GM12878 (cell line): ENCODE measurements at regions not wholly inside any gene's neighbourhood (a gene's known extent, or its start where the extent isn't known, plus 50 kb on each side); places are given as distances from the start of the nearest gene placed in this dataset.
A peak's percentile ranks its signal among the peaks of the same experiment; 100 is the strongest.

Experiments
- ATAC-seq: fragments of 200-7000 bp; cut with Tn5 transposase; 3 replicates; pipeline ENCODE4 v1.9.1; 2020; ENCODE audit warnings: mild to moderate bottlenecking, moderate library complexity
- BruUV-seq: library from RNA; stranded (reverse); fragments of 400-500 nt; replicated peaks from 2 replicates; lab custom pipeline; 2021; lab: Mats Ljungman, UMichigan
- CTCF ChIA-PET: fragments of 300-600 bp; sonication (Branson Sonifier 250); formaldehyde crosslinking; extraction: SDS; loops from one replicate; lab custom pipeline; 2021; ENCODE audit warnings: inconsistent platforms; lab: Yijun Ruan, JAX
- POLR2A ChIA-PET: fragments of 350-600 bp; formaldehyde crosslinking; extraction: SDS; loops from one replicate; lab custom pipeline; 2021; ENCODE audit warnings: inconsistent platforms; lab: Charles Lee
- RAD21 ChIA-PET: fragments of 300-600 bp; sonication (Branson Sonifier 250); formaldehyde crosslinking; loops from one replicate; lab custom pipeline; 2023; ENCODE audit warnings: antibody characterized with exemption; ENCODE audit not compliant: unreplicated experiment; lab: Charles Lee
- SMC1A ChIA-PET: fragments of 300-600 bp; sonication (Branson Sonifier 250); formaldehyde crosslinking; loops from one replicate; lab custom pipeline; 2023; ENCODE audit not compliant: unreplicated experiment, uncharacterized antibody; lab: Charles Lee
- DNase-seq: peaks from one replicate; pipeline ENCODE4 v3.0.0-alpha.2; 2011; ENCODE audit warnings: low read depth, low spot score
- FAIRE-seq: peaks from 3 replicates; lab custom pipeline; 2011; peaks lifted over from hg19 to GRCh38; lab: Jason Lieb, UNC
- H2AFZ ChIP-seq: 2 replicates; pipeline ENCODE4 v1.6.0; 2011; ENCODE audit warnings: low read depth, low read length, control low read depth; ENCODE audit not compliant: control insufficient read depth
- H3K27ac ChIP-seq: 2 replicates; pipeline ENCODE4 v1.5.1; 2011; ENCODE audit warnings: control low read depth; ENCODE audit not compliant: control insufficient read depth, insufficient read depth
- H3K27me3 ChIP-seq, 2 experiments: replicated peaks in 1 of 2; 2 replicates each; pipeline versions ENCODE4 v1.6.0 to v1.6.1; 2011; ENCODE audit warnings: low read length in 1 of 2; ENCODE audit not compliant: control insufficient read depth in 2 of 2, insufficient read depth in 2 of 2
- H3K36me3 ChIP-seq, 2 experiments: 2 replicates each; pipeline ENCODE4 v1.5.1; 2011; ENCODE audit warnings: low read length in 1 of 2; ENCODE audit not compliant: control insufficient read depth in 2 of 2, insufficient read depth in 2 of 2
- H3K4me1 ChIP-seq: 2 replicates; pipeline ENCODE4 v1.6.1; 2011; ENCODE audit warnings: mild to moderate bottlenecking, low read length, moderate library complexity, mixed read lengths; ENCODE audit not compliant: control insufficient read depth, insufficient read depth
- H3K4me2 ChIP-seq: 2 replicates; pipeline ENCODE4 v1.6.0; 2011; ENCODE audit warnings: control low read depth; ENCODE audit not compliant: control insufficient read depth, insufficient read depth
- H3K4me3 ChIP-seq: fragments of 200-600 bp; sonication (generic); 2 replicates; pipeline ENCODE4 v1.5.1; 2016
- H3K79me2 ChIP-seq: 2 replicates; pipeline ENCODE4 v1.6.0; 2011; ENCODE audit warnings: low read length; ENCODE audit not compliant: control insufficient read depth, insufficient read depth
- H3K9ac ChIP-seq: 2 replicates; pipeline ENCODE4 v1.8.0; 2011; ENCODE audit warnings: low read length, control low read depth, mixed read lengths; ENCODE audit not compliant: control insufficient read depth, insufficient read depth
- H3K9me3 ChIP-seq: replicated peaks from 3 replicates; pipeline ENCODE4 v1.5.1; 2011; ENCODE audit warnings: mild to moderate bottlenecking, low read length; ENCODE audit not compliant: control insufficient read depth, insufficient read depth
- H4K20me1 ChIP-seq: 2 replicates; pipeline ENCODE4 v1.6.0; 2011; ENCODE audit not compliant: control insufficient read depth, insufficient read depth
- CREB1 ChIP-seq: IDR thresholded peaks from 2 replicates; pipeline ENCODE4 v1.6.1; 2012; ENCODE audit warnings: low read depth, mild to moderate bottlenecking, inconsistent platforms
- CTCF ChIP-seq, 3 experiments: IDR thresholded peaks in 2 of 3; conservative IDR thresholded peaks in 1 of 3; 2 replicates each; pipeline ENCODE4 v1.5.1; 2011; ENCODE audit warnings: low read depth in 3 of 3, low read length in 3 of 3, mild to moderate bottlenecking in 3 of 3, control low read depth in 2 of 3, moderate library complexity in 2 of 3, inconsistent platforms in 1 of 3, mixed read lengths in 1 of 3; ENCODE audit not compliant: control insufficient read depth in 2 of 3, insufficient read depth in 1 of 3; ENCODE audit errors: extremely low read depth in 1 of 3
- EP300 ChIP-seq, 2 experiments: fragments of 150-350 bp in 1 of 2; IDR thresholded peaks; 2 replicates each; pipeline ENCODE4 v1.6.1; 2011 to 2012; ENCODE audit warnings: low read depth in 2 of 2, low read length in 2 of 2, borderline replicate concordance in 1 of 2, improper control_type of control experiment in 1 of 2, inconsistent platforms in 1 of 2; ENCODE audit not compliant: control insufficient read depth in 1 of 2
- ETV6 ChIP-seq, 2 experiments: fragments of 450-650 bp in 1 of 2; IDR thresholded peaks in 1 of 2; conservative IDR thresholded peaks in 1 of 2; 2 replicates each; pipeline ENCODE4 v1.6.1; 2014; ENCODE audit warnings: antibody characterized with exemption in 1 of 2, borderline replicate concordance in 1 of 2, low read depth in 1 of 2, mild to moderate bottlenecking in 1 of 2, moderate library complexity in 1 of 2
- HSF1 ChIP-seq: fragments of 150-350 bp; IDR thresholded peaks from 2 replicates; pipeline ENCODE4 v1.6.1; 2014; ENCODE audit warnings: mild to moderate bottlenecking, low read depth, low read length
- NR2C1 ChIP-seq: fragments of 450-650 bp; IDR thresholded peaks from 2 replicates; pipeline ENCODE4 v1.6.1; 2017; ENCODE audit warnings: antibody characterized with exemption, mild to moderate bottlenecking, moderate library complexity
- RBBP5 ChIP-seq: fragments of 200-600 bp; sonication (generic); conservative IDR thresholded peaks from 2 replicates; pipeline ENCODE4 v1.6.1; 2016
- SREBF2 ChIP-seq: IDR thresholded peaks from 2 replicates; pipeline ENCODE4 v1.6.1; 2012; ENCODE audit warnings: mild to moderate bottlenecking, low read length
- USF1 ChIP-seq: IDR thresholded peaks from 2 replicates; pipeline ENCODE4 v1.6.1; 2011; ENCODE audit warnings: borderline replicate concordance, low read depth, mild to moderate bottlenecking, moderate library complexity, mixed read lengths, low read length; ENCODE audit not compliant: insufficient read depth; ENCODE audit errors: extremely low read length
- ZNF24 ChIP-seq: fragments of 450-650 bp; IDR thresholded peaks from 2 replicates; pipeline ENCODE4 v1.6.1; 2017; ENCODE audit warnings: antibody characterized with exemption, mild to moderate bottlenecking
- ZNF622 ChIP-seq: fragments of 450-650 bp; IDR thresholded peaks from 2 replicates; pipeline ENCODE4 v1.6.1; 2017; ENCODE audit warnings: mild to moderate bottlenecking, inconsistent platforms
- WGBS: methylation state at CpG from one replicate; pipeline ENCODE4 v1.1.6; 2016; ENCODE audit warnings: low lambda C conversion rate; ENCODE audit not compliant: insufficient replicate concordance, insufficient coverage; ENCODE audit errors: missing lambda C conversion rate; 5-methylcytosine and 5-hydroxymethylcytosine counted together
- in situ Hi-C: fragments of 300-500 bp; cut with MboI; formaldehyde crosslinking; loops from 9 replicates; pipeline ENCODE4 v1.14.3; 2018; ENCODE audit warnings: mixed read lengths
- intact Hi-C: fragments of 100-400 bp; cut with micrococcal nuclease; formaldehyde crosslinking; loops from one replicate; pipeline ENCODE4 v1.14.2; 2022; ENCODE audit not compliant: unreplicated experiment

- no peak overlapping the region for H2AFZ ChIP-seq
- ChIA-PET SMC1A (no interaction called here), POLR2A (no interaction called here), RAD21 (no interaction called here), CTCF (no interaction called here)
- H3K36me3 ChIP-seq = no peaks in the 10 kb centered on the region
- no peak for FAIRE-seq
- H3K27ac ChIP-seq = no peak overlapping the region
- 4% methylated on average over 12 of the region's 12 CpGs for WGBS
- in situ Hi-C loops (no loop called here), intact Hi-C loops (no loop called here)
- BruUV-seq = no TSS peak
- H3K4me3 ChIP-seq = peak overlapping the region; percentile 23
- H3K79me2 ChIP-seq = no peaks in the 10 kb centered on the region
- ATAC-seq = peak; percentile 56
- DNase-seq = no peak
- H3K4me2 ChIP-seq = peak overlapping the region; percentile 54; the same call in 1 of the 2 replicates
- peaks cover 0 to 5% of the 10 kb centered on the region in 2 experiments; a peak in 2 of 4 replicates for H3K27me3 ChIP-seq
- H3K4me1 ChIP-seq = no peaks in the 10 kb centered on the region
- H4K20me1 ChIP-seq = no peaks in the 10 kb centered on the region
- peak; percentile 75 for TF ChIP-seq SREBF2
- TF ChIP-seq USF1 = no peak
- no peak for TF ChIP-seq ZNF622
- no peak for TF ChIP-seq RBBP5
- TF ChIP-seq EP300 (IDR thresholded peaks at IDR 0.05; ENCODE audit: borderline replicate concordance in 1 of 2, control insufficient read depth in 1 of 2, low read depth in 2 of 2, low read length in 2 of 2) = no peak
- TF ChIP-seq ZNF24 = peak; percentile 93
- TF ChIP-seq HSF1 = no peak
- no peak for TF ChIP-seq CTCF (IDR thresholded peaks at IDR 0.05 in 2 of 3, conservative IDR thresholded peaks at IDR 0.05 in 1 of 3; ENCODE audit: control insufficient read depth in 2 of 3, extremely low read depth in 1 of 3, insufficient read depth in 1 of 3, low read depth in 3 of 3, low read length in 3 of 3)
- TF ChIP-seq ETV6 (conservative IDR thresholded peaks at IDR 0.05 in 1 of 2, IDR thresholded peaks at IDR 0.05 in 1 of 2; ENCODE audit: borderline replicate concordance in 1 of 2, low read depth in 1 of 2) = no peak
- no peak for TF ChIP-seq CREB1
- TF ChIP-seq NR2C1 = no peak
- H3K9me3 ChIP-seq = peaks cover 1% of the 10 kb centered on the region; the same call in 2 of the 3 replicates
- H3K9ac ChIP-seq = no peak overlapping the region
These were observed 116.0 kb downstream of the TRIM27 start for GRCh38 chr6:28807682-28808280.
